ENCODE measurements at regions not wholly inside any gene's neighbourhood (a gene's known extent, or its start where the extent isn't known, plus 50 kb on each side); places are given as distances from the start of the nearest gene placed in this dataset.
"Not testable (repeated sequence)": the region's sequence is repeated elsewhere in the genome, so short reads cannot be mapped to it uniquely, and the experiment has no call there.

DNA sequence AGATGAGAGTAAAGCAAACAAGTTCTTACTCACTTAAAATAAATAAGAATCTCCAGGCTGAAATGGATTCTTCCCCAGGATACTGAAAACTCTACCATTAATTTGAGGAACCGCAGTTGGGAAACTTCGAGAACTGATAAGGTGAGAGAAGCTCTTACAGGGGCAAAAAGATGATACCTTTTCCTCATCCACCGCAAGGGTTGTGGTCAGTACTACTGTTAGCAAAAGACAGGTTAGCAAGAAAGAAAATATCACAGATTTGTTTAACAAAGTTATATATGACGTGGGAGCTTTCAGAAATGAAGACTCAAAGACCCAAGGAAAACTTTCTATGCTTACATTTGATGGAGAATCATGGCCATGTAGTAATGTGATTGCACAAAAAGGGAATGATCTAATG is 441.6 kb downstream of the PCNX1 start:
- no peak for DNase-seq (ENCODE audit: extremely low read depth, low read depth)
- TF ChIP-seq, protein P1, sequence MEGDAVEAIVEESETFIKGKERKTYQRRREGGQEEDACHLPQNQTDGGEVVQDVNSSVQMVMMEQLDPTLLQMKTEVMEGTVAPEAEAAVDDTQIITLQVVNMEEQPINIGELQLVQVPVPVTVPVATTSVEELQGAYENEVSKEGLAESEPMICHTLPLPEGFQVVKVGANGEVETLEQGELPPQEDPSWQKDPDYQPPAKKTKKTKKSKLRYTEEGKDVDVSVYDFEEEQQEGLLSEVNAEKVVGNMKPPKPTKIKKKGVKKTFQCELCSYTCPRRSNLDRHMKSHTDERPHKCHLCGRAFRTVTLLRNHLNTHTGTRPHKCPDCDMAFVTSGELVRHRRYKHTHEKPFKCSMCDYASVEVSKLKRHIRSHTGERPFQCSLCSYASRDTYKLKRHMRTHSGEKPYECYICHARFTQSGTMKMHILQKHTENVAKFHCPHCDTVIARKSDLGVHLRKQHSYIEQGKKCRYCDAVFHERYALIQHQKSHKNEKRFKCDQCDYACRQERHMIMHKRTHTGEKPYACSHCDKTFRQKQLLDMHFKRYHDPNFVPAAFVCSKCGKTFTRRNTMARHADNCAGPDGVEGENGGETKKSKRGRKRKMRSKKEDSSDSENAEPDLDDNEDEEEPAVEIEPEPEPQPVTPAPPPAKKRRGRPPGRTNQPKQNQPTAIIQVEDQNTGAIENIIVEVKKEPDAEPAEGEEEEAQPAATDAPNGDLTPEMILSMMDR (IDR thresholded peaks at IDR 0.05; ENCODE audit: low read depth, low read length, missing control alignments): no peak

DNA sequence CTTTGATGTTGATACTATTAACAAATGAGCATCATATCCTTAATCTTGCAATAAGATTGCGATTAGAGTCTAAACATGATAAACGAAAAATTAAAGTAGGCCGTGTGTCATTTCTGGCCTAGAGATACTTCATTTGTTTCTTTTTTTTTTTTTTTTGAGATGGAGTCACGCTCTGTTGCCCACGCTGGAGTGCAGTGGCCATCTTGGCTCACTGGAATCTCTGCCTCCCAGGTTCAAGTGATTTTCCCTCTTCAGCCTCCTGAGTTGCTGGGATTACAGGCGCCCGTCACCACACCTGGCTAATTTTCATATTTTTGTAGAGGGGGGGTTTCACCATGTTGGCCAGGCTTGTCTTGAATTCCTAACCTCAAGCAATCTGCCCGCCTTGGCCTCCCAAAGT is 446.9 kb downstream of the PCNX1 start:
- TF ChIP-seq, protein P1 (IDR thresholded peaks at IDR 0.05; ENCODE audit: low read depth, low read length, missing control alignments): no peak
- no peak overlapping the region for H3K4me3 ChIP-seq (replicated peaks; ENCODE audit: low read depth, low read length)
- DNase-seq (ENCODE audit: extremely low read depth, low read depth): no peak

More for the DNA sequence above, 441.6 kb downstream of the PCNX1 start:
- no peak overlapping the region for H3K4me3 ChIP-seq (replicated peaks; ENCODE audit: low read depth, low read length)

DNA sequence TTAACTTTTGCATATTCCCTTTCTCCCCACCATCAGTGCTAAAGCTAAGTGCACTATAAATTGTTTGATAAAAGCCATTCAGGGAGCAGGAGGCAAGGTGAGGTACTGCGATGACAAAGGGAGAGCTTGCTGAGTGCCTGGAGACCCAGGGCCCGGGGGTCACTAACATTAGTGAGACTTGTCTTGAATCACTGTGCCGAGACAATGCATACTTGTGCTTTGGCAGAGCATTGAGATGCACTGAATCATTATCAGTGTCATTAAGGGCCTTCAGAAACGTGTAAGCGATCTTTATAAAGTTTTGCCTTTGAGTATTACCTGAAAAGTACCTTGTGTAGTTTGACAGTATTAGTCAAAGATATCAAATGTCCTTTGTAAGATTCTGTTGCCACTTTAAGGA is 447.5 kb downstream of the PCNX1 start:
- no peak overlapping the region for H3K4me3 ChIP-seq (replicated peaks; ENCODE audit: low read depth, low read length)
- DNase-seq (ENCODE audit: extremely low read depth, low read depth): no peak
- TF ChIP-seq, protein P1 (IDR thresholded peaks at IDR 0.05; ENCODE audit: low read depth, low read length, missing control alignments): no peak

- TF ChIP-seq, protein P1 (IDR thresholded peaks at IDR 0.05; ENCODE audit: low read depth, low read length, missing control alignments): no peak
- DNase-seq (ENCODE audit: extremely low read depth, low read depth): no peak
- H3K4me3 ChIP-seq (replicated peaks; ENCODE audit: low read depth, low read length): no peak overlapping the region
Measured at GRCh38 chr14:71355324-71356201, 448.3 kb downstream of the PCNX1 start.

- no peak overlapping the region for H3K4me3 ChIP-seq (replicated peaks; ENCODE audit: low read depth, low read length)
- no peak for DNase-seq (ENCODE audit: extremely low read depth, low read depth)
- TF ChIP-seq, protein P1 (IDR thresholded peaks at IDR 0.05; ENCODE audit: low read depth, low read length, missing control alignments): no peak
Measured at GRCh38 chr14:71358209-71358931, 451.1 kb downstream of the PCNX1 start.

DNA sequence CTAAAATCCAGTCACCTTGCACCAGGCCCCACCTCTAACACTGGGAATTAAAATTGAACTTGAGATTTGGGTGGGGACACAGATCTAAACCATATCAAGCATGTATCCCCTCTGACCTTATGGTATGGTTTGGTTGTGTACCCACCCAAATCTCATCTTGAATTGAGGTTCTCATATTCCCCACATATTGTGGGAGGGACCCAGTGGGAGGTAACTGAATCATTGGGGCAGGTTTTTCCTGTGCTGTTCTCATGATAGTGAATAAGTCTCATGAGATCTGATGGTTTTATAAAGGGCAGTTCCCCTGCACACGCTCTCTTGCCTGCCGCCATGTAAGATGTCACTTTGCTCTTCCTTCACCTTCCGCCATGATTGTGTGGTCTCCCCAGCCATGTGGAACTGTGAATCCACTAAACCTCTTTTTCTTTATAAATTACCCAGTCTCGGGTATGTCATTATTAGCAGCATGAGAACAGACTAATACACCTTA is 451.7 kb downstream of the PCNX1 start:
- DNase-seq (ENCODE audit: extremely low read depth, low read depth); H3K4me3 ChIP-seq (replicated peaks; ENCODE audit: low read depth, low read length): not testable (repeated sequence)

DNA sequence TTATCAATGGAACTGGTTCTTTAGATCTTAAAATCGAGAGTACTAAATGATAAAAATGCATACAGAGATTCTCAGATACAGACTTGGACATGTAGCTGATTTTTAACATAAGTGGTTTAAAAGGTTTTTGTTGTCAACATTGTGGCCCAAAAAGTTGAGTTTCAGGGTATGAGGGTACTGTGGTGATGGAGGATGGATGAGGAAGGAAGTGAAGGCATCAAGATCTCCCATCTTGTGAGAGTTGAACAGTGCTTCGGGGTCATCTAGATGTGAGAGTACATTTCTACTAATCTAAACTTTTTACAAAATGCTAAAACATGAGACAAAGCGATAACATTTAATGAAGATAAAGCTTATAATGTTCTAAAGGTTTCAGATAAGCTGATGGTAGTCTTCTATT is 452.6 kb downstream of the PCNX1 start:
- DNase-seq (ENCODE audit: extremely low read depth, low read depth): no peak
- TF ChIP-seq, protein P1 (IDR thresholded peaks at IDR 0.05; ENCODE audit: low read depth, low read length, missing control alignments): no peak
- no peak overlapping the region for H3K4me3 ChIP-seq (replicated peaks; ENCODE audit: low read depth, low read length)

Measured in HFF-Myc (cell line).